CD4-positive, alpha-beta T cell treated with Interleukin-10 for 1 hour (primary cell): ENCODE measurements at regions not wholly inside any gene's neighbourhood (a gene's known extent, or its start where the extent isn't known, plus 50 kb on each side); places are given as distances from the start of the nearest gene placed in this dataset.
"Not testable (repeated sequence)": the region's sequence is repeated elsewhere in the genome, so short reads cannot be mapped to it uniquely, and the experiment has no call there.

ENCODE experiments used
- DNase-seq: peaks from one replicate; pipeline ENCODE4 v3.0.0-alpha.2; 2020

- DNase-seq, result no peak
Observed at GRCh38 chr5:131107128-131107527, 57.9 kb downstream of the HINT1 start.

DNA sequence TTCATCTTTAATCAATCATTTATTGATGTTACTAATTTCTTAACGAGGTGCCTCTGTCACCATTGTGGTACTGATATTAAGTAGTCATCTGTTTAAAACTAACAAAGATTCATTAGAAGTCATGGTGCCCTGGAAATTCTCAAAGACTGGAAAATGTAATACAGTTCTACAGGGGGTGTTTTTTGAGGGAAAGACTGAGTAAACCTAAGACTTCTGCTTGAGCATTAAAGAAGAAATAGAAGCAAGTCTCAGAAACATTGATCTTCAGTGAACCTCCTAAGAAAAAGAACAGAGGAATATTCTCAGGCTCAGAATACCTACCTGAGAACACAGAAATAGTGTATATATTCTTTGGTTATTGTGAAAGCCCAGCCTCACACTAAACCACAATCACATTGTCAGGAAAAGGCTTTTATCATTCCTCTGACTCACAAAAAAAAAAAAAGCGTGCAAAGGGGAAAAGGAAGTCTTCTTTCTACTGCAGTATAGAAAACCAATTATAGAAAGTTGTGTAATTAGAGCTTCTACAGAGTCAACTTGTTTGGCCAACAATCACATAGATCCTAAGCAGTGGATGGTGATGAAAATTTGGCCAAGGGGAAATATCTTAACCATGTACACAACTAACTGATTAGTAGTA, 60.8 kb downstream of the HINT1 start:
- no peak for DNase-seq

- no peak for DNase-seq
Observed at GRCh38 chr5:131096774-131097710, 68.0 kb downstream of the HINT1 start.

GRCh38 chr5:131095561-131095960, 69.5 kb downstream of the HINT1 start:
- not testable (repeated sequence) for DNase-seq

DNA sequence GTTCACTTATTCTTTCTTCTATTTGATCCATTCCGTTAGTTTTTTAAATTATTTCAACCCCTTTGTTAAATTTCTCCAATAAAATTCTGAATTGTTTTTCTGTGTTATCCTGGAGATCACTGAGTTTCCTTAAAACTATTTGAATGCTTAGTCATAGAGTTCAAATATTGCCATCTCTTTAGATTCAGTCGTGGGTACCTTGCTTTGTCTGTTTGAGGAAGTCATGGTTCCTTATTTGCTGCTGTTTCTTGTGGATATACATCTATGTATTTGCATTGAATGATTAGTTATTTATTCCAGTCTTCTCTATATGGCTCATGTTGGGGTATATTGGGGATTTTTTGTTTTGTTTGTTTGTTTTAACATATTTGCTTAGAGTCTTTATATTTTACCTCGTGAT, 80.6 kb downstream of the HINT1 start:
- DNase-seq, result no peak

- DNase-seq, result no peak
Observed at GRCh38 chr5:131081913-131082488, 83.1 kb downstream of the HINT1 start.

DNA sequence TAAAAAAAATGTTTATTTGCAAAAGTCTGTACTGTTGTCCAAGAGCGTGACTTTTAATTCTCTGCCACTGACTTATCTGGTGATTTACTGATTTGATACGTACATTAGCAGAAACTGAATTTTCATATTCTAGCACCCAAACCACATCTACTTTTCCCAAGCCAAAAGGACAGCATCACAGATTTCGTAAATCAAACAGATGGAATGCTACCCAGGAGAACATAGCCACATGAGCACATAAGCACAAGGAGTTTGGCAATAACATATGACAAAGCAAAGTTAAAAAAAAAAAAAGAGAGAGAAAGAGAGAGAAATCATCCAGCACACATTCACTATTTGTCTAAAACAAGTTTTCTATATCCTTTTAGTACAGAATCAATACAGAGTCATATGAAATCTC, 83.7 kb downstream of the HINT1 start:
- no peak for DNase-seq

GRCh38 chr5:131079232-131079631, 85.8 kb downstream of the HINT1 start:
- DNase-seq, result no peak

- peak; percentile 68 for DNase-seq
Observed at GRCh38 chr5:131068893-131069643, 96.0 kb downstream of the HINT1 start.

GRCh38 chr5:131068076-131068475, 97.0 kb downstream of the HINT1 start:
- no peak for DNase-seq

DNA sequence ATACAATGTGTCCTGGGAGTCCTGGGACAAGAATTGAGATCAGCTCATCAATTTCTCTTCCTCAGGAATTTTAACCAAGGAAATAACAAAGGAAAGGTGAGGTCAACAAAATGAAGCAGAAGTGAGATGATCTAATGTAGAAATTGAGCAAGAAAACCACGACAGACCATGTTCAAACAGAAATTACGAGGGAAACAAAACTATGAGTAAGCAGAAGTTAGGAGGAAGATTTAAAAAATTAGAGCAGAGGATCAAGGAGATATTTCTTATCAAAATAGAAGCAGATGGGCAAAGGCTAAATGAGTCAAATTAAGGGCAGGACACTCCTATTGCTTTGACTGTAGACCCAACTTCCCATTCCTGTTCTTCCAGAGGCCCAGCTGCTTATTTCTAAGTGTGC, 97.4 kb downstream of the HINT1 start:
- DNase-seq, result no peak

DNA sequence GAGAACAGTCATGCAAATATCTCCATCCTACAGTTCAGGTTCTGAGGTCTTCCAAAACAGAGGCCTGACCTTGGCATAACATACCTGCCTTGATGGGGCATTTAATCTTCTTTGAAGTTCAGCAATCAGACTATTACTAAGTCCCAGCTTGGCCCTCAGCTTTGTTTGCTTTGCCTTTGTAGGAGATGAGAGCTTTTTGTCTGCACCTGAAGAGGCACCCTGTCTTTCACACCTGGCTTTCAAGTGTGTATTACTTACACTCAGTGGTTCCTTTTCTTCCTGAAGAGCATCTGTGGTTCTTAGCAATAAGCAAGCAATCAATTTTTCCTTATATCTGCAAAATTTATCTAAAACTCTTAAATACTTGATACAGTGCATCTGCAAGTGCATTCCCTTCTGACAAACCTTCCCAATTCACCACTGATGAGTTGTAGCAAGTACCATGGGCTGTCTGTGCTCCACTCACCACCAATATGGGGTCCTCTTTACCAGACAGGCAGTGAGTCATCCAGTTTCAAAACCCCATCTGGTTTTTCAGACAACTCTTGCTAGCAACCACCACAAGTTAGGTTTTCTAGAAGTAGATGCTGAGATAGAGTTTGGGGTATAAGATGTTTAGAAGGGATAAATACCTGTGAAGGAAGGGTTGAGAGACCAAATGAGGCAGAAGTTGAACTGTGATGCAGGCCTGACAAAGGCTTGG, 100.2 kb downstream of the HINT1 start:
- no peak for DNase-seq

- no peak for DNase-seq
Observed at GRCh38 chr5:131042021-131042789, 122.9 kb downstream of the HINT1 start.

- DNase-seq, result no peak
Observed at GRCh38 chr5:131023498-131023865, 141.6 kb downstream of the HINT1 start.

DNA sequence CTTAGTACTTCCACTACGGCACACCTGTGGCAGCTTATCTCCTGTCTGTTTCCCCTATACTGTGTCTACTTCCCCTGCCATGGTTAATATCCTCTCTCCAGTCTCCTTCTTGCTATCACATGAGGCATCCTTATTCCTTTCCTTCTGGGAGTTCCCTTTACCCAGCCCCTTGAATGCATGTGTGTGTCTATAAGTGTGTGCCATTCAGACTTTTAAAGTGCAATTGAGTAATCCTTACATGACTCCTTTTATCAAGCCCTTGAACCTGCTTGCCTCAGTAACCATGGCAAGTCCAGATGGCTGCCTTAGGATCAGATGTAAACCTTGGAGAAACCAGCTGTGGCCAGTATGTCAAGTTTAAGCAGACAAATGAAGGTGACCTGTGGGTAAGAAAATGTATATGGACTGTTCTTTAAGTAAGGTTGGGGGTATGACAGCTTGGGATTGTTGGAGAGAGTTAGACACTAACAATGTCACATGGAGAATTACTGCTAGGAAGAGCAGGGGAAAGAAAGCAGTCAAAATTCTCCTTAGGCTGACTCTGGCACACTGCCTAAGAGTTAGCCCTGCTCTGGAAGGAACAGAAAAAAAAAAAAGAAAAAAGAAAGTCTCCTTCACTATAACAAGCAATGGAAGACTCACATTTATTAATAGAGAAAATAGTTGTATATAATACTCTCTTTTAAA, 142.1 kb downstream of the HINT1 start:
- DNase-seq, result no peak

- no peak for DNase-seq
Observed at GRCh38 chr5:131021646-131022045, 143.4 kb downstream of the HINT1 start.

DNA sequence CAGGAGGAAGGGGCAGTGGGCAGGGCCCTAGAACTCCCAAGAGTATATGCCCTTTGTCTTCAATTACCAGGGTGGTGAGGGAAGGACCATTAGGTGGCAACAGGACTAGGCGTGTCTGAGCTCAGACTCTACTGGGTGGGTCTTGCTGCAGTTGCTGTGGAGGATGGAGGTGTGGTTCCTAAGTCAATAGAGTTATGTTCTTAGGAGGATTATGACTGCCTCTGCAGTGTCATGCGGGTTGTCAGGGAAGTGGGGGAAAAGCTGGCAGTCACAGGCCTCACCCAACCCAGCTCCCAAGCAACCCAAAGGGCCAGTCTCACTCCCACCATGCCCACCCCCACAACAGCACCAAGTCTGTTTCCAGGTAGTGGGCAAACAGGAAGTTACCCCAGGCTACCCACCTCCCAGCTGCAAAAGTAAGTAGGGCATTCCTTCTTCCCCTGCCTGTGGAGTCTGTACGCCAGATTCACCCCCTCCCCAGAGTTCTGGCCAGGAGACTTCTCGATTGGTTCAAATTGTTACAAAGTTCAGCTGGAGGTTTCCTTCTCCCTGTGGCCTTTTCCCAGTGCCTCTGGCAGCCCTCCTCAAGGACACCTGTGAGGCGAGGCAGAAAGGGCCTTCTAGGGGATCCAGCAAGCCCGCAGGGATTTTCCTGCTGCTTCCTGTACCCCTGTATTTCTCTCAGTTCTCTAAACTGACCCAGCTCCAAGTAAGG, 145.3 kb downstream of the HINT1 start:
- no peak for DNase-seq

GRCh38 chr5:131019111-131019510, 145.9 kb downstream of the HINT1 start:
- no peak for DNase-seq

DNA sequence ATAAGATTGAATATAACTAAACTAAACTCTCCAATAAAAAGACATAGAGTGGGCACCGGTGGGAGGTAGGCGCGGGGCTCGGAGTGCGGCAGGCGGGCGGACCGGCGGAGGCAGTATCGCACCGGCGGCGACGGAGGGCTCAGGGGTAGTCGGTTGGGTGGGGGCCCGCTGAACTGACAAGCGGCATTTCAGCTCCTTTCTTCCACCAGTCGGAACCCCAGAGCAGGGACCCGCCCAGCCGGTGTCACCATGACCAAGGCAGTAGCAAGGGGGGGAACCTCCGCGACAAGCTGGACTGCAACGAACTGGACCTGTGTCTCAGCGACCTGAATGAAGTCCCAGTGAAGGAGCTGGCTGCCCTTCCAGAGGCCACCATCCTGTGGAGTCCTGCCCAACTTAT, 156.7 kb downstream of the HINT1 start:
- no peak for DNase-seq

- DNase-seq, result no peak
Observed at GRCh38 chr5:131005963-131006684, 158.9 kb downstream of the HINT1 start.
